ENCODE measurements at regions not wholly inside any gene's neighbourhood (a gene's known extent, or its start where the extent isn't known, plus 50 kb on each side); places are given as distances from the start of the nearest gene placed in this dataset.

- ATAC-seq (ENCODE audit: poor library complexity) (no peak), DNase-seq (no peak)
- intact Hi-C loops (cut with DNase I) = no loop called here
Measured at GRCh38 chr9:12195456-12195855, 497.7 kb upstream of the TYRP1 start.

DNA sequence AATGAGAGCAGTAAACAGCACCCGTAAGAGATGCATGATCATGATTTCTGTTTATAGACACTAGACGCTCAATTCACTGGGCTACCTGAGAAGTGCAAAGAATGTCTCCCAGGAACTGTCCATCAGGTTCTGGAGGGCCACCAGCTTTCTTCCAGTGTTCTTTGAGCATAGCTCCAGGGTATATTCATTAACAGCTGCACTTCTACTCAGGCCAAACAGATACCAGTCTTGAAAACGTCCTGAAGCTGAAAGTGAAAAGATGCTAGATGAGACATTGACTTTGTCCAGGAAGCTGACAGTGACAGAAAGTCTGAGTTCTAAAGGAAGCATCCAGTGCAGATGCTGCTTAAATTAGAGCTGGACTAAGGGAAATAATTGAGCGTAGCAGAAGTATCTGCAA is 488.7 kb upstream of the TYRP1 start:
- intact Hi-C loops (cut with DNase I) = no loop called here
- ATAC-seq (ENCODE audit: poor library complexity) (no peak), DNase-seq (no peak)

GRCh38 chr9:12212860-12213259 is 480.3 kb upstream of the TYRP1 start:
- ATAC-seq (ENCODE audit: poor library complexity) (no peak), DNase-seq (no peak)
- intact Hi-C loops (cut with DNase I) = no loop called here

- no peak for ATAC-seq (ENCODE audit: poor library complexity)
- intact Hi-C loops (cut with DNase I) = no loop called here
- no peak for DNase-seq
Measured at GRCh38 chr9:12221470-12221869, 471.7 kb upstream of the TYRP1 start.

DNA sequence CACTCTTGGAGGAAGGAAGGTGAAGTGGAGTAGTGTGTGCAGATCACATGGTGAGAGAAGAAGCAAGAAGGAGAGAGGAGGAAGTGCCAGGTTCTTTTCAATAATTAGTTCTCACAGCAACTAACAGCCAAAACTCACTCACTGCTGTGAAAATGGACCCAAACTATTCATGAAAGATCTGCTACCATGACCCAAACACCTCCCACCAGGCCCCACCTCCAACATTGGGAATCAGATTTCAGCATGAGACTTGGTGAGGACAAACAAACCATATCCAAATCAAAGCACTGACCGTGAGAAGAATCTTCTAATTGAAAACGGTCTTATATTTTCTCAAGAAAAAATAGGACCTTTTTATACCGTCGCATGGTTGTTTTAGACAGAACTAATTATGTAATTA is 468.7 kb upstream of the TYRP1 start:
- intact Hi-C loops (cut with DNase I) = no loop called here
- ATAC-seq (ENCODE audit: poor library complexity) = no peak
- no peak for DNase-seq

- intact Hi-C loops (cut with DNase I) = no loop called here
- no peak for DNase-seq
- ATAC-seq (ENCODE audit: poor library complexity) = no peak
Measured at GRCh38 chr9:12230708-12231107, 462.5 kb upstream of the TYRP1 start.

- ATAC-seq (ENCODE audit: poor library complexity) (no peak), DNase-seq (no peak)
- intact Hi-C loops (cut with DNase I) = no loop called here
Measured at GRCh38 chr9:12231832-12232231, 461.4 kb upstream of the TYRP1 start.

GRCh38 chr9:12232836-12233235 is 460.3 kb upstream of the TYRP1 start:
- intact Hi-C loops (cut with DNase I) = no loop called here
- ATAC-seq (ENCODE audit: poor library complexity) (no peak), DNase-seq (no peak)

DNA sequence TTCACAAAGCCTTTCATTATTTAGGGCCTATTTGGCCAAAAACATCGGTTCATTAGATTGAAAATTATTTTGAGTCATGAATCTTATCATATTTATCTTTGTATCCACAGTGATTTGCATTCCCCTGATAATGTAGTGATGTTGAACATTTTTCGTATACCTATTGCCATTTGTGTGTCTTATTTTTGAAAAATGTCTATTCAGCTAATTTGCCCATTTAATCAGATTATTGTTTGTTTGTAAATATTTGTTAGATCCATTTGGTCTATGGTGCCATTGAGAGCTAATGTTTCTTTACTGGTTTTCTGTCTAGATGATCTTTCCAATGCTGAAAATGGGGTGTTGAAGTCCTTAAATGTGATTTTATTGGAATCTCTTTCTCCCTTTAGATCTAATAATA is 439.2 kb upstream of the TYRP1 start:
- DNase-seq (no peak), ATAC-seq (ENCODE audit: poor library complexity) (no peak)
- intact Hi-C loops (cut with DNase I) = no loop called here

GRCh38 chr9:12266758-12267157 is 426.4 kb upstream of the TYRP1 start:
- ATAC-seq (ENCODE audit: poor library complexity) (no peak), DNase-seq (no peak)
- intact Hi-C loops (cut with DNase I) = no loop called here

DNA sequence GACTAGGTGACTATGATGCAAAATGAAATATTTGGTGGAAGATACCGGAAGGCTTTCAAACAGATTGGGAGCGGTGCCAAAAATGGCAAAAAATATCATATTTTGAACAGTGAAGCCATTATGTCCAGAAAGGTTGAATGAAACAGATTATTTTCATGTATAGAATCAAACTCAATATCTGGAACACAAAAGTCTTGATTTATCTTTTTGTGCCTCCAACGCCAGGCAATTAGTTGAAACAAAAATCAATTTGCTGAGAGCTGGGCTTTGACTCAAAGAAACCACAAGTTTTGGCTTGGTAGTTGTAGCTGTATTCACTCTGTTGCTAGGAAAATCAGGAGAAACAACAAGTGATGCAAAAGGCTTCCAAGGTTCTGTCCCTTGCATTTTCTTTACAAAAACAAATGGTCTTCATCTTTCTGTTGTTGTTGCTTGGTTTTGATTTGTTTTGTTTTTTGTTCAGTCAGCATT is 421.7 kb upstream of the TYRP1 start:
- intact Hi-C loops (cut with DNase I) = no loop called here
- no peak for ATAC-seq (ENCODE audit: poor library complexity)
- DNase-seq = no peak

GRCh38 chr9:12272471-12273120 is 420.6 kb upstream of the TYRP1 start:
- ATAC-seq (ENCODE audit: poor library complexity) = no peak
- intact Hi-C loops (cut with DNase I) = no loop called here
- no peak for DNase-seq

- no peak for ATAC-seq (ENCODE audit: poor library complexity)
- DNase-seq = no peak
- intact Hi-C loops (cut with DNase I) = no loop called here
Measured at GRCh38 chr9:12274577-12274976, 418.6 kb upstream of the TYRP1 start.

DNA sequence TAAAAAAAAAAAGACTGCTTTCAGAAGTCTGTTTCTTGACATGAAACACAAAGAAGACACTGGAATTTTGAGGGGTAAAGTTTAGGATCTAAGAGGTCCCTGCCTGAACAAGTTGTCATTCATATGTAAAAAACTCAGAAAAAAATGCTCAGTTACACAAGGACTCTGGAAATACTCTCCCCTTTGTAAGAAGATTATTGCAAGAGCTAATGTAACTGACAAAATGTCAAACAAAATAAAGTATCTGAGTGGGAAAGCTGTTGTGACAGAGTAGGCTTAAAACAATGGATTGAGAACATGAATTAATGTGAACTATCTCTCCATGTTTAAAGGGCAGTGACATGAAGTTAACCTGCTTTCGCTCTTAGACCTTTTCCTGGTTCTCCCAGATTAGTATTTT is 416.7 kb upstream of the TYRP1 start:
- intact Hi-C loops (cut with DNase I) = no loop called here
- ATAC-seq (ENCODE audit: poor library complexity) (no peak), DNase-seq (no peak)

DNA sequence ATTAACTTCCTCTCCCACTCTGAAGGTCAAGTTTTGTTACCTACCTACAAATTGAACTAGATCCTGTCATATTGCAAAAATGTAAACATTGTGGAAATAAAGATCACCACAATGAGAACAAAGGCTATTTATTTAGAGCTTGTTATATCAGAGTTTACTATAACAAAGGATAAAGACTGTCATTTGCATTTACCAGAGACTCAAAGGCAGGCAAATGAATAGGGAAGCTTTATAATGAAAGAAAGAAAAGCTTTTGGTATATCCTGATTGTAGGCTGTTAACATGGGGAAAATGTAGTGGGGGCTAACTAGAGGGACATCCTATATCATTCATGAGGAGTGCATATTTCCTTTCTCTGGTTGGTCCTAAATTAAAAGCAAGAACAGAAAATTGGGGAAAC is 403.5 kb upstream of the TYRP1 start:
- DNase-seq = no peak
- ATAC-seq (ENCODE audit: poor library complexity) = no peak
- intact Hi-C loops (cut with DNase I) = no loop called here

GRCh38 chr9:12290166-12290869 is 402.9 kb upstream of the TYRP1 start:
- no peak for DNase-seq
- ATAC-seq (ENCODE audit: poor library complexity) = no peak
- intact Hi-C loops (cut with DNase I) = no loop called here

- intact Hi-C loops (cut with DNase I) = no loop called here
- no peak for ATAC-seq (ENCODE audit: poor library complexity)
- no peak for DNase-seq
Measured at GRCh38 chr9:12305211-12305610, 388.0 kb upstream of the TYRP1 start.

DNA sequence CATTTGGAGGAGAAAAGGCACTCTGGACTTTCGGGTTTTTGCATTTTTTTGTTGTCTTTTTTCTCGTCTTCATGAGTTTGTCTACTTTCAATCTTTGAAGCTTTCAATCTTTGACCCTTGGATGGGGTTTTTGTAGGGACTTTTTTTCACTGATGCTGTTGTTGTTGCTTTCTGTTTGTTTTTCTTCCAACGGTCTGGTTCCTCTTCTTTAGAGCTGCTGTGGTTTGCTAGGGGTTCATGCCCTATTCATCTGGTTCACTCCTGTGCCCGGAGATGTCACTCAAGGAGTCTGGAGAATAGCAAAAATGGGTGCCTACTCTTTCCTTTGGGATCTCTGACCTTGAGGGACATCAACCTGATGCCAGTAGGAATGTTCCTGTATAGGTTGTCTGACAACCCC is 378.6 kb upstream of the TYRP1 start:
- no peak for DNase-seq
- no peak for ATAC-seq (ENCODE audit: poor library complexity)
- intact Hi-C loops (cut with DNase I) = no loop called here

- ATAC-seq (ENCODE audit: poor library complexity) = no peak
- intact Hi-C loops (cut with DNase I) = no loop called here
Measured at GRCh38 chr9:12318732-12319685, 374.2 kb upstream of the TYRP1 start.

DNA sequence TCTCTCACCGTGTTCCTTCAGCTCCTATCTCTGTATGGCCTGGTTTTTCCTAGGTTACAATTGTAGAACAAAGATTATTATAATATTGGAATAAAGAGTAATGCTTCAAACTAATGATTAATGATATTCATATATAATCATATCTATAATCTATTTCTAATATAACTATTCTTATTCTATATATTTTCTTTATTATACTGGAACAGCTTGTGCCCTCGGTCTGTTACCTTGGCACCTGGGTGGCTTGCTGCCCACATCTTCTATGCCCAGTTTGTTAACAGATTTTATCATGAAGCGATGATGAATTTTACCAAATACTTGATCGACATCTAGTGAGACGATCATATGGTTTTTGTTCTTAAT is 363.6 kb upstream of the TYRP1 start:
- intact Hi-C loops (cut with DNase I) = no loop called here
- ATAC-seq (ENCODE audit: poor library complexity) (no peak), DNase-seq (no peak)

More at GRCh38 chr9:12318732-12319685, 374.2 kb upstream of the TYRP1 start:
- DNase-seq = no peak

Data from Right ventricle myocardium superior (tissue), 1 donor.